ENCODE measurements at regions not wholly inside any gene's neighbourhood (a gene's known extent, or its start where the extent isn't known, plus 50 kb on each side); places are given as distances from the start of the nearest gene placed in this dataset.

DNA sequence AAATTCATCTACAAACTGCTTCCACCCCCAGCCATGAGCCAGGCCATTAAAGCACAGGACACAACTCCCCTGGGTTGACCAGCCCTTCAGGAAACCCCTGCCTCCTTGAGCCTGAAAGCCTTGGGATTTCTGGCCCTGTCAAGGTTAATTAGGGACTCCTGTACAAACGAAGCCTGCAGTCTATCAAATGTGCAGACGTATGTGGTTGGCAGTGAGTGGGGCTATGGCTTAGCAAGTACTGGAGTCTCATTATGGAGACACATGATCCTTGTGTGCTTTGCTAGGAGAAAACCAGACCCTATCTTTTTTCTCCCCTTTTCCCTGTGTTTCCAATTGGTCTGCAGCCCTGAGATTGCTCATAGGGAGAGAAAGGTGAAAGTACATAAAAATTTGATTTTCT is 588.3 kb upstream of the USP24 start:
- no peaks in the 10 kb centered on the region for H3K4me1 Mint-ChIP-seq
- no CpG with 5 or more reads among the region's 2 CpGs for WGBS (ENCODE audit: extremely low coverage, insufficient read length, low lambda C conversion rate)
- H3K4me2 ChIP-seq (ENCODE audit: insufficient read depth, insufficient read length, low read length) = no peak overlapping the region
- no peak overlapping the region for H2BK20ac ChIP-seq (ENCODE audit: low read depth, low read length, poor library complexity, severe bottlenecking)
- no peak overlapping the region for H3T11ph ChIP-seq (ENCODE audit: low read length)
- H3K9me3 ChIP-seq (ENCODE audit: control insufficient read depth, low read depth, low read length) = no peaks in the 10 kb centered on the region
- H4K91ac ChIP-seq (ENCODE audit: insufficient read length, low read depth, low read length) = no peak overlapping the region
- H2AFZ ChIP-seq (ENCODE audit: low read length) = no peak overlapping the region
- no peak overlapping the region for H2AK5ac ChIP-seq (ENCODE audit: insufficient read length, low read length)
- H3K4me3 Mint-ChIP-seq = no peak overlapping the region
- H2BK5ac ChIP-seq (ENCODE audit: insufficient read length, low read length) = no peak overlapping the region
- no peak overlapping the region for H3K27ac Mint-ChIP-seq
- peak overlapping the region; percentile 77; the same call in 1 of the 2 replicates for H3K14ac ChIP-seq (ENCODE audit: insufficient read depth, low read length)
- no peaks in the 10 kb centered on the region for H3K79me1 ChIP-seq (ENCODE audit: insufficient read depth, low read depth, low read length, poor library complexity, severe bottlenecking)
- no peaks in the 10 kb centered on the region for H3K4me1 ChIP-seq (ENCODE audit: insufficient read depth, low read length)
- no peak overlapping the region for H3K23ac ChIP-seq (ENCODE audit: insufficient read length, low read depth, low read length)
- H2BK15ac ChIP-seq (ENCODE audit: low read depth, low read length) = no peak overlapping the region
- H3K36me3 Mint-ChIP-seq (ENCODE audit: insufficient read depth in 1 of 3, low read depth in 3 of 3) = peaks cover 0 to 2% (median 0%) of the 10 kb centered on the region in 3 experiments; a peak in 2 of 7 replicates
- H3K4ac ChIP-seq (ENCODE audit: low read depth, low read length) = no peak overlapping the region
- H3K23me2 ChIP-seq (ENCODE audit: insufficient read length, low read depth, low read length, poor library complexity, severe bottlenecking) = no peaks in the 10 kb centered on the region
- no peak overlapping the region for H2BK12ac ChIP-seq (ENCODE audit: insufficient read length, low read depth, low read length)
- no peak overlapping the region for H2BK120ac ChIP-seq (ENCODE audit: low read depth, low read length, poor library complexity, severe bottlenecking)
- no peaks in the 10 kb centered on the region for H3K79me2 ChIP-seq (ENCODE audit: insufficient read depth, low read length)
- H4K5ac ChIP-seq (ENCODE audit: insufficient read length, low read depth, low read length) = no peak overlapping the region
- H3K27ac ChIP-seq (ENCODE audit: insufficient read length, low read depth, low read length) = no peak overlapping the region
- H3K9me3 Mint-ChIP-seq = peaks cover 2 to 4% of the 10 kb centered on the region in 2 experiments; a peak in 3 of 5 replicates
- H3K18ac ChIP-seq (ENCODE audit: insufficient read length, low read depth, low read length) = no peak overlapping the region
- no peak for TF ChIP-seq CTCF (conservative IDR thresholded peaks at IDR 0.05)
- no peak overlapping the region for H3K9ac ChIP-seq (ENCODE audit: extremely low read depth, insufficient read length, low read length)
- H3K27me3 Mint-ChIP-seq (ENCODE audit: low read depth) = no peaks in the 10 kb centered on the region; the same call in 1 of the 2 replicates
- H3K27me3 ChIP-seq (ENCODE audit: insufficient read depth, low read length) = no peaks in the 10 kb centered on the region
- DNase-seq = no peak
- no peak overlapping the region for H3K56ac ChIP-seq (ENCODE audit: insufficient read length, low read depth, low read length)
- H4K20me1 ChIP-seq (ENCODE audit: control insufficient read depth, insufficient read depth, insufficient read length) = no peaks in the 10 kb centered on the region
- H4K8ac ChIP-seq (replicated peaks; ENCODE audit: insufficient read length, low read depth, low read length) = no peak overlapping the region

All from H9 (cell line).